ENCODE measurements at regions not wholly inside any gene's neighbourhood (a gene's known extent, or its start where the extent isn't known, plus 50 kb on each side); places are given as distances from the start of the nearest gene placed in this dataset.

- TF ChIP-seq CTCF (IDR thresholded peaks at IDR 0.05): no peak
- TF ChIP-seq POLR2A (IDR thresholded peaks at IDR 0.05): no peak
Observed at GRCh38 chr14:58912287-58912686, 274.5 kb downstream of the DACT1 start.
